WTC11 (cell line): ENCODE measurements at regions not wholly inside any gene's neighbourhood (a gene's known extent, or its start where the extent isn't known, plus 50 kb on each side); places are given as distances from the start of the nearest gene placed in this dataset.

Experiments used
- ATF3 ChIP-seq: sonication (generic); formaldehyde crosslinking; conservative IDR thresholded peaks from 2 replicates; pipeline ENCODE4 v1.8.1; 2022; ENCODE audit warnings: mild to moderate bottlenecking, missing genetic modification reagents
- JUN ChIP-seq: sonication (generic); formaldehyde crosslinking; IDR thresholded peaks from 2 replicates; pipeline ENCODE4 v1.8.0; 2023; ENCODE audit warnings: mild to moderate bottlenecking, missing genetic modification reagents

GRCh38 chr2:67103157-67103556 lies 294.0 kb upstream of the ETAA1 start:
- TF ChIP-seq JUN (CRISPR knock-in tag) (no peak), ATF3 (no peak)
